Chondrocyte (in vitro differentiated cells): ENCODE measurements at regions not wholly inside any gene's neighbourhood (a gene's known extent, or its start where the extent isn't known, plus 50 kb on each side); places are given as distances from the start of the nearest gene placed in this dataset.

Experiments used
- DNase-seq: peaks from one replicate; pipeline ENCODE4 v3.0.0; 2021; ENCODE audit warnings: mixed read lengths, low spot score
- H3K27ac Mint-ChIP-seq: one replicate; pipeline ENCODE4 v1.8.0; 2021; ENCODE audit warnings: mild to moderate bottlenecking, moderate library complexity, mixed read lengths; ENCODE audit not compliant: unreplicated experiment
- H3K27me3 Mint-ChIP-seq: 2 replicates; pipeline ENCODE4 v1.8.0; 2021; ENCODE audit warnings: low read depth, mixed read lengths
- H3K36me3 Mint-ChIP-seq: 2 replicates; pipeline ENCODE4 v1.8.0; 2021; ENCODE audit warnings: low read depth, mixed read lengths
- H3K4me1 Mint-ChIP-seq: 2 replicates; pipeline ENCODE4 v1.8.0; 2021; ENCODE audit warnings: low read depth, mild to moderate bottlenecking, mixed read lengths
- H3K4me3 Mint-ChIP-seq: one replicate; pipeline ENCODE4 v1.8.0; 2021; ENCODE audit warnings: mild to moderate bottlenecking, moderate library complexity, mixed read lengths; ENCODE audit not compliant: unreplicated experiment
- H3K9me3 Mint-ChIP-seq: 2 replicates; pipeline ENCODE4 v1.8.0; 2021; ENCODE audit warnings: low read depth, mixed read lengths
- CTCF ChIP-seq: fragments of 200-600 bp; sonication (generic); IDR thresholded peaks from 2 replicates; pipeline ENCODE4 v1.5.0; 2021; ENCODE audit warnings: antibody characterized with exemption, mild to moderate bottlenecking, moderate library complexity

GRCh38 chr4:119706804-119707203, 78.2 kb upstream of the PDE5A start:
- peaks cover 10% of the 10 kb centered on the region for H3K9me3 Mint-ChIP-seq
- H3K27ac Mint-ChIP-seq: peak overlapping the region; percentile 49
- H3K4me3 Mint-ChIP-seq: no peak overlapping the region
- H3K36me3 Mint-ChIP-seq: peaks cover 2% of the 10 kb centered on the region
- TF ChIP-seq CTCF: no peak
- H3K27me3 Mint-ChIP-seq: no peaks in the 10 kb centered on the region
- DNase-seq: no peak
- H3K4me1 Mint-ChIP-seq: peaks cover 5% of the 10 kb centered on the region

- no peaks in the 10 kb centered on the region for H3K9me3 Mint-ChIP-seq
- no peaks in the 10 kb centered on the region for H3K27me3 Mint-ChIP-seq
- H3K4me3 Mint-ChIP-seq: no peak overlapping the region
- H3K4me1 Mint-ChIP-seq: peaks cover 3% of the 10 kb centered on the region
- TF ChIP-seq CTCF: no peak
- no peak for DNase-seq
- H3K27ac Mint-ChIP-seq: no peak overlapping the region
- peaks cover 1% of the 10 kb centered on the region for H3K36me3 Mint-ChIP-seq
These were observed 69.3 kb upstream of the PDE5A start for GRCh38 chr4:119697887-119698393.

GRCh38 chr4:119696963-119697362, 68.4 kb upstream of the PDE5A start:
- Mint-ChIP-seq H3K9me3 (no peaks in the 10 kb centered on the region), H3K4me1 (peaks cover 13% of the 10 kb centered on the region), H3K27ac (no peak overlapping the region), H3K4me3 (no peak overlapping the region), H3K27me3 (no peaks in the 10 kb centered on the region), H3K36me3 (peaks cover 1% of the 10 kb centered on the region)
- DNase-seq: no peak
- no peak for TF ChIP-seq CTCF

- Mint-ChIP-seq H3K27ac (no peak overlapping the region), H3K27me3 (no peaks in the 10 kb centered on the region), H3K9me3 (no peaks in the 10 kb centered on the region), H3K4me1 (peaks cover 15% of the 10 kb centered on the region), H3K4me3 (no peak overlapping the region), H3K36me3 (peaks cover 1% of the 10 kb centered on the region)
- DNase-seq: no peak
- TF ChIP-seq CTCF: no peak
These were observed 66.6 kb upstream of the PDE5A start for GRCh38 chr4:119695216-119695615.

GRCh38 chr4:119693126-119693525, 64.5 kb upstream of the PDE5A start:
- Mint-ChIP-seq H3K27me3 (no peaks in the 10 kb centered on the region), H3K36me3 (no peaks in the 10 kb centered on the region), H3K27ac (no peak overlapping the region), H3K9me3 (no peaks in the 10 kb centered on the region), H3K4me1 (peaks cover 15% of the 10 kb centered on the region), H3K4me3 (no peak overlapping the region)
- no peak for DNase-seq
- no peak for TF ChIP-seq CTCF
